HG02981 (cell line): ENCODE measurements at regions not wholly inside any gene's neighbourhood (a gene's known extent, or its start where the extent isn't known, plus 50 kb on each side); places are given as distances from the start of the nearest gene placed in this dataset.
"Not testable (repeated sequence)": the region's sequence is repeated elsewhere in the genome, so short reads cannot be mapped to it uniquely, and the experiment has no call there.

ENCODE experiments used
- ATAC-seq: cut with Tn5 transposase; IDR thresholded peaks from one replicate; pipeline ENCODE4 v1.9.1; 2021; ENCODE audit warnings: mild to moderate bottlenecking, moderate library complexity; ENCODE audit not compliant: unreplicated experiment

- ATAC-seq: no peak
Measured at GRCh38 chr14:84410344-84410743, 1119.6 kb upstream of the FLRT2 start.

GRCh38 chr14:84420221-84420620, 1109.7 kb upstream of the FLRT2 start:
- ATAC-seq: no peak

GRCh38 chr14:84421621-84422020, 1108.3 kb upstream of the FLRT2 start:
- ATAC-seq: no peak

GRCh38 chr14:84425968-84426367, 1104.0 kb upstream of the FLRT2 start:
- no peak for ATAC-seq

GRCh38 chr14:84432676-84433075, 1097.3 kb upstream of the FLRT2 start:
- ATAC-seq: no peak

- ATAC-seq: no peak
Measured at GRCh38 chr14:84433961-84434360, 1096.0 kb upstream of the FLRT2 start.

GRCh38 chr14:84435820-84436324, 1094.1 kb upstream of the FLRT2 start:
- ATAC-seq: no peak

GRCh38 chr14:84436528-84436927, 1093.4 kb upstream of the FLRT2 start:
- no peak for ATAC-seq

GRCh38 chr14:84442521-84442920, 1087.4 kb upstream of the FLRT2 start:
- ATAC-seq: no peak

GRCh38 chr14:84445486-84445885, 1084.5 kb upstream of the FLRT2 start:
- ATAC-seq: no peak

GRCh38 chr14:84446250-84446649, 1083.7 kb upstream of the FLRT2 start:
- no peak for ATAC-seq

- no peak for ATAC-seq
Measured at GRCh38 chr14:84453307-84453950, 1076.5 kb upstream of the FLRT2 start.

GRCh38 chr14:84454114-84454513, 1075.8 kb upstream of the FLRT2 start:
- ATAC-seq: no peak

GRCh38 chr14:84456946-84457345, 1073.0 kb upstream of the FLRT2 start:
- ATAC-seq: no peak

- no peak for ATAC-seq
Measured at GRCh38 chr14:84458881-84459280, 1071.1 kb upstream of the FLRT2 start.

GRCh38 chr14:84465880-84466279, 1064.1 kb upstream of the FLRT2 start:
- no peak for ATAC-seq

GRCh38 chr14:84468153-84468552, 1061.8 kb upstream of the FLRT2 start:
- no peak for ATAC-seq

GRCh38 chr14:84477996-84478395, 1051.9 kb upstream of the FLRT2 start:
- no peak for ATAC-seq

- ATAC-seq: no peak
Measured at GRCh38 chr14:84482256-84483071, 1047.5 kb upstream of the FLRT2 start.

- ATAC-seq: no peak
Measured at GRCh38 chr14:84483072-84483420, 1046.9 kb upstream of the FLRT2 start.

GRCh38 chr14:84484243-84484642, 1045.7 kb upstream of the FLRT2 start:
- ATAC-seq: not testable (repeated sequence)

GRCh38 chr14:84485036-84485435, 1044.9 kb upstream of the FLRT2 start:
- no peak for ATAC-seq
